Astrocyte (in vitro differentiated cells and primary cell): ENCODE measurements at regions not wholly inside any gene's neighbourhood (a gene's known extent, or its start where the extent isn't known, plus 50 kb on each side); places are given as distances from the start of the nearest gene placed in this dataset.

Source experiments
- DNase-seq: peaks from one replicate; pipeline ENCODE4 v3.0.0-alpha.2; 2010; ENCODE audit warnings: low read depth
- FAIRE-seq: peaks from 2 replicates; lab custom pipeline; 2011; peaks lifted over from hg19 to GRCh38; lab: Jason Lieb, UNC
- H2AFZ ChIP-seq: 2 replicates; pipeline ENCODE4 v1.6.0; 2012; ENCODE audit warnings: low read depth, low read length, inconsistent platforms
- H3K27ac ChIP-seq: 2 replicates; pipeline ENCODE4 v1.5.1; 2011; ENCODE audit warnings: low read depth, low read length, inconsistent platforms
- H3K27me3 ChIP-seq: 2 replicates; pipeline ENCODE4 v1.6.0; 2011; ENCODE audit warnings: low read length, inconsistent platforms; ENCODE audit not compliant: insufficient read depth
- H3K36me3 ChIP-seq: 2 replicates; pipeline ENCODE4 v1.5.1; 2011; ENCODE audit warnings: low read length, inconsistent platforms; ENCODE audit not compliant: insufficient read depth
- H3K4me1 ChIP-seq: 2 replicates; pipeline ENCODE4 v1.5.1; 2011; ENCODE audit warnings: low read length, inconsistent platforms; ENCODE audit not compliant: insufficient read depth
- H3K4me2 ChIP-seq: 2 replicates; pipeline ENCODE4 v1.6.0; 2012; ENCODE audit warnings: low read length, inconsistent platforms
- H3K4me3 ChIP-seq: 2 replicates; pipeline ENCODE4 v1.5.1; 2011; ENCODE audit warnings: low read depth, mild to moderate bottlenecking, low read length, inconsistent platforms; ENCODE audit not compliant: insufficient read depth
- H3K79me2 ChIP-seq: 2 replicates; pipeline ENCODE4 v1.6.0; 2012; ENCODE audit warnings: mild to moderate bottlenecking, low read length, inconsistent platforms; ENCODE audit not compliant: insufficient read depth
- H3K9ac ChIP-seq: 2 replicates; pipeline ENCODE4 v1.6.0; 2012; ENCODE audit warnings: mild to moderate bottlenecking, low read length, inconsistent platforms
- H3K9me3 ChIP-seq: 2 replicates; pipeline ENCODE4 v1.5.1; 2012; ENCODE audit warnings: low read depth, mild to moderate bottlenecking, low read length, inconsistent platforms; ENCODE audit not compliant: insufficient read depth
- H4K20me1 ChIP-seq: 2 replicates; pipeline ENCODE4 v1.6.0; 2012; ENCODE audit warnings: low read length, inconsistent platforms; ENCODE audit not compliant: insufficient read depth
- H3K27ac Mint-ChIP-seq: one replicate; pipeline ENCODE4 v1.8.0; 2021; ENCODE audit warnings: mild to moderate bottlenecking, mixed read lengths; ENCODE audit not compliant: unreplicated experiment
- H3K27me3 Mint-ChIP-seq: one replicate; pipeline ENCODE4 v1.8.0; 2021; ENCODE audit warnings: low read depth, mixed read lengths; ENCODE audit not compliant: unreplicated experiment
- H3K36me3 Mint-ChIP-seq: one replicate; pipeline ENCODE4 v1.8.0; 2021; ENCODE audit warnings: low read depth, mixed read lengths; ENCODE audit not compliant: unreplicated experiment
- H3K4me1 Mint-ChIP-seq: one replicate; pipeline ENCODE4 v1.8.0; 2021; ENCODE audit warnings: low read depth, mixed read lengths; ENCODE audit not compliant: unreplicated experiment
- H3K4me3 Mint-ChIP-seq: one replicate; pipeline ENCODE4 v1.8.0; 2021; ENCODE audit warnings: mild to moderate bottlenecking, moderate library complexity, mixed read lengths; ENCODE audit not compliant: unreplicated experiment
- H3K9me3 Mint-ChIP-seq: one replicate; pipeline ENCODE4 v1.8.0; 2021; ENCODE audit warnings: mild to moderate bottlenecking, mixed read lengths; ENCODE audit not compliant: unreplicated experiment
- EZH2 ChIP-seq: IDR thresholded peaks from 2 replicates; pipeline ENCODE4 v1.6.1; 2012; ENCODE audit warnings: mild to moderate bottlenecking, low read length, inconsistent platforms; ENCODE audit not compliant: insufficient read depth
- TF ChIP-seq, protein P1 (sequence below): IDR thresholded peaks from 2 replicates; pipeline ENCODE4 v1.5.1; 2011; ENCODE audit warnings: low read depth, mild to moderate bottlenecking, inconsistent platforms, low read length, moderate library complexity; ENCODE audit not compliant: insufficient read depth

DNA sequence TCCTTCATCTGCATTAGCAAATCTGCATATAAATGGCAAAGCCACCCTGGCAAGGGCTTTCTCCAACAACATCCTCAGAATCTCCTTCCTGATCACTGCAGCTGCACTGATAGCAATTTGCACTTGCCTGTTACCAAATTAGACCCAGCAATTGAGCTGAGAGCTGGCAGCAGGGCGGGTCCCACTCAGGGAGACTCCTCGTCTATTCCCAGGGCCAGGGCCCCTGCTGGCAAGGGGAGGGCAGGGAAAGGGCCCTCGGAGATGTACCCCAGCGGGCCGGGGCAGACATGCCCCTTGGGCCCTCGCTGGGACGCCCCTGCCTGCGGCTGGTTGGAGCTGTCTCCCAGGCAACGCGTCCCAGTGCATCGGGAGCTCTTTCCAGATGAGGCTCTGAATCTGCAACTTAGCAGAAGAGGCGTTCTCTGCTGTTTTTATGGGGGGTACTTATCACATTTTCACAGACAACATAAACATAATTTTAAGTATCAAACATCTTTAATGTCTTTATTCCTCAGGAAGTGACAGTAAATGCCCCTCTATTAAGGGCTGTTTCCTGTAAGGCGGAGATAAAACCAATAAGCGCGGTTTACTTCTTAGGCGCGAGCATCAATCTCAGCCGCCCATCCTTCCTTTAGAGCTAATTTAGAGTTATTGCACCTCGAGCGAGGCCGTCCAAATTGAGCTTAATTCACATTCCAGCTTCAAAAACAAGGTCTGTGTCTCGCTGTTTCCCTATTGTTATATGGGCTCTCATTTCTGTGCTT lies 249.0 kb upstream of the PPP2R2D start:
- H2AFZ ChIP-seq = no peak overlapping the region
- H3K79me2 ChIP-seq = no peaks in the 10 kb centered on the region
- no peak overlapping the region for H3K27ac ChIP-seq
- H3K4me3 ChIP-seq = no peak overlapping the region
- FAIRE-seq = no peak
- peaks cover 4% of the 10 kb centered on the region for H3K9me3 Mint-ChIP-seq
- peaks cover 6% of the 10 kb centered on the region for H3K4me1 Mint-ChIP-seq
- H3K27ac Mint-ChIP-seq = no peak overlapping the region
- no peak overlapping the region for H3K4me3 Mint-ChIP-seq
- H3K27me3 ChIP-seq = no peaks in the 10 kb centered on the region
- H3K4me2 ChIP-seq = no peak overlapping the region
- no peaks in the 10 kb centered on the region for H3K4me1 ChIP-seq
- H3K9me3 ChIP-seq = peaks cover 14% of the 10 kb centered on the region
- no peaks in the 10 kb centered on the region for H3K36me3 ChIP-seq
- TF ChIP-seq, protein P1, sequence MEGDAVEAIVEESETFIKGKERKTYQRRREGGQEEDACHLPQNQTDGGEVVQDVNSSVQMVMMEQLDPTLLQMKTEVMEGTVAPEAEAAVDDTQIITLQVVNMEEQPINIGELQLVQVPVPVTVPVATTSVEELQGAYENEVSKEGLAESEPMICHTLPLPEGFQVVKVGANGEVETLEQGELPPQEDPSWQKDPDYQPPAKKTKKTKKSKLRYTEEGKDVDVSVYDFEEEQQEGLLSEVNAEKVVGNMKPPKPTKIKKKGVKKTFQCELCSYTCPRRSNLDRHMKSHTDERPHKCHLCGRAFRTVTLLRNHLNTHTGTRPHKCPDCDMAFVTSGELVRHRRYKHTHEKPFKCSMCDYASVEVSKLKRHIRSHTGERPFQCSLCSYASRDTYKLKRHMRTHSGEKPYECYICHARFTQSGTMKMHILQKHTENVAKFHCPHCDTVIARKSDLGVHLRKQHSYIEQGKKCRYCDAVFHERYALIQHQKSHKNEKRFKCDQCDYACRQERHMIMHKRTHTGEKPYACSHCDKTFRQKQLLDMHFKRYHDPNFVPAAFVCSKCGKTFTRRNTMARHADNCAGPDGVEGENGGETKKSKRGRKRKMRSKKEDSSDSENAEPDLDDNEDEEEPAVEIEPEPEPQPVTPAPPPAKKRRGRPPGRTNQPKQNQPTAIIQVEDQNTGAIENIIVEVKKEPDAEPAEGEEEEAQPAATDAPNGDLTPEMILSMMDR = no peak
- no peak for TF ChIP-seq EZH2
- peaks cover 1% of the 10 kb centered on the region for H3K36me3 Mint-ChIP-seq
- no peak overlapping the region for H3K9ac ChIP-seq
- peaks cover 27% of the 10 kb centered on the region for H3K27me3 Mint-ChIP-seq
- DNase-seq = no peak
- H4K20me1 ChIP-seq = no peaks in the 10 kb centered on the region

DNA sequence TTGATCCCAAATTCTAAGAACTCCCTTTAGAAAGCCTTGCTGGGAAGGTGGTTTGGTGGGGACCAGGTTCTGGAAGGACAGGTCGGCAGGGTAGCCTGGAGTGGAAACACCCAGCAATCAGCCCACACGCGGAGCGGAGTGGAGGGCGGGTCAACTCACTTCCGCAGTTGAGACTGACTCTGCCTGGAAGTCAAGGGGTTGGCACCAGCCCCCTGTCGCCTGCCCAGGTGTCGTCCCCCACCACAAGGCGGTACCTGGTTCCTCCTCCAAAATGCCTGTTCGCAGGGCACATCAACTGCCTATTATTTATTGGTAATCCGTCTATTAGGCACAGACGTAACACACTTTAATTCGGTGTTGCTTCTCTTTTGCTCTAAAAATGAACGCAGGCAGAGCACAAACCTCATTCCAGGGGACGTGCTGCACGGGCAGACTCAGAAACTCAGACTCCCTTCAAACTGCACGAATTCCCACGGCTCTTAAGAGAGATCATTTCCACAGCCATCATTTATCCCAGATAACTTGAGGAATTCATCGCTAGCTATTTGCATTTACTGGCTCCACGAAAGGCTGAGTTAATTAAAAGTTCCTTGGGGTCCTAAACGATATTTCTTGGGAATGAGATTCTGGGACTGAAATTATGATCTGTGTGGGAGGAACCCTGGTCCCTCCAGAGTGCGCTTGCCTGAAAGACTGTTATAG lies 248.2 kb upstream of the PPP2R2D start:
- Mint-ChIP-seq H3K27ac (no peak overlapping the region), H3K4me1 (peaks cover 6% of the 10 kb centered on the region), H3K36me3 (peaks cover 1% of the 10 kb centered on the region), H3K27me3 (peaks cover 26% of the 10 kb centered on the region), H3K9me3 (peaks cover 3% of the 10 kb centered on the region), H3K4me3 (no peak overlapping the region)
- peaks cover 17% of the 10 kb centered on the region for H3K9me3 ChIP-seq
- no peak overlapping the region for H3K9ac ChIP-seq
- no peak overlapping the region for H3K4me2 ChIP-seq
- no peak overlapping the region for H2AFZ ChIP-seq
- DNase-seq = no peak
- H3K36me3 ChIP-seq = no peaks in the 10 kb centered on the region
- no peak overlapping the region for H3K4me3 ChIP-seq
- no peaks in the 10 kb centered on the region for H3K4me1 ChIP-seq
- TF ChIP-seq EZH2 = no peak
- TF ChIP-seq, protein P1 = no peak
- H4K20me1 ChIP-seq = no peaks in the 10 kb centered on the region
- H3K27ac ChIP-seq = no peak overlapping the region
- no peak for FAIRE-seq
- H3K27me3 ChIP-seq = no peaks in the 10 kb centered on the region
- H3K79me2 ChIP-seq = no peaks in the 10 kb centered on the region

DNA sequence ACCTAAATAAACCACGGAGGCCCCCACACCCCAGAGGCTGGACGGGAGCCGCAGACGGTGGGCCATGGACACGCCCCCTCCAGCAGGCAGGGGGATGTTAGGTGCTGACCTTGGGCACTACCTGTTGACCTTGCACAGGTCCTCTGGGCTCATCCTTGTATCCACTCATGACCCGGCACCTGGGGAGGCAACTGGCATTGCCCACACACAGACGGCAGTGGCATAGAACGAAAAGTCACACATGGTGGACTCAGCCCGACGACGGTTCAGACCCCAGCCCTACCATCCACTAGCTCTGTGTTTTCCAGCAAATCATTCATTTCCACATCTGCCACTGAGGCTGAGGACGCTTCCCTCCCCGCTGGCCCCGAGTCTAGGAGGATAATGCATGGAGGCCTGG lies 247.7 kb upstream of the PPP2R2D start:
- Mint-ChIP-seq H3K27ac (no peak overlapping the region), H3K27me3 (peaks cover 21% of the 10 kb centered on the region), H3K36me3 (peaks cover 1% of the 10 kb centered on the region), H3K9me3 (no peaks in the 10 kb centered on the region), H3K4me1 (peaks cover 6% of the 10 kb centered on the region), H3K4me3 (no peak overlapping the region)
- Histone ChIP-seq H3K9ac (no peak overlapping the region), H3K79me2 (no peaks in the 10 kb centered on the region), H3K4me2 (no peak overlapping the region), H3K4me1 (no peaks in the 10 kb centered on the region), H2AFZ (no peak overlapping the region), H3K27ac (no peak overlapping the region), H4K20me1 (no peaks in the 10 kb centered on the region), H3K4me3 (no peak overlapping the region), H3K27me3 (no peaks in the 10 kb centered on the region), H3K36me3 (no peaks in the 10 kb centered on the region), H3K9me3 (peaks cover 17% of the 10 kb centered on the region)
- DNase-seq (no peak), FAIRE-seq (no peak)
- no peak for TF ChIP-seq EZH2
- TF ChIP-seq, protein P1 = no peak
